ENCODE measurements at regions not wholly inside any gene's neighbourhood (a gene's known extent, or its start where the extent isn't known, plus 50 kb on each side); places are given as distances from the start of the nearest gene placed in this dataset.
"Not testable (repeated sequence)": the region's sequence is repeated elsewhere in the genome, so short reads cannot be mapped to it uniquely, and the experiment has no call there.

GRCh38 chr11:96878299-96879051 is 488.7 kb downstream of the JRKL start (continued):
- TF ChIP-seq HDAC6 (IDR thresholded peaks at IDR 0.05; ENCODE audit: unreplicated experiment) (no peak), JUNB (IDR thresholded peaks at IDR 0.05) (no peak), POLR2AphosphoS5 (IDR thresholded peaks at IDR 0.05; ENCODE audit: low read length) (no peak), NR2C1 (IDR thresholded peaks at IDR 0.05) (no peak), KLF5 (IDR thresholded peaks at IDR 0.05; ENCODE audit: partially characterized antibody) (no peak), ZZZ3 (IDR thresholded peaks at IDR 0.05; ENCODE audit: control insufficient read depth, insufficient read length, low read depth) (no peak), RFX5 (IDR thresholded peaks at IDR 0.05; ENCODE audit: low read depth, low read length) (no peak), RELB (IDR thresholded peaks at IDR 0.05; ENCODE audit: low read depth) (no peak), CBX5 (IDR thresholded peaks at IDR 0.05; ENCODE audit: low read depth) (no peak), CHD4 (IDR thresholded peaks at IDR 0.05) (no peak)

GRCh38 chr11:96882622-96883021 is 492.8 kb downstream of the JRKL start:
- CTCF ChIA-PET; in situ Hi-C loops (cut with MboI); H3K27me3 ChIP-seq (replicated peaks in 1 of 2; ENCODE audit: control insufficient read depth in 2 of 2, insufficient read depth in 2 of 2, low read length in 1 of 2); H3K79me2 ChIP-seq (ENCODE audit: control insufficient read depth, insufficient read depth, low read length); H3K9ac ChIP-seq (ENCODE audit: control insufficient read depth, insufficient read depth, low read length); H3K4me2 ChIP-seq (ENCODE audit: control insufficient read depth, insufficient read depth); H2AFZ ChIP-seq (ENCODE audit: control insufficient read depth, low read depth, low read length); H3K36me3 ChIP-seq (ENCODE audit: control insufficient read depth in 2 of 2, insufficient read depth in 2 of 2, low read length in 1 of 2); DNase-seq (ENCODE audit: low read depth, low spot score); RAD21 ChIA-PET (ENCODE audit: unreplicated experiment); H4K20me1 ChIP-seq (ENCODE audit: control insufficient read depth, insufficient read depth); SMC1A ChIA-PET (ENCODE audit: uncharacterized antibody, unreplicated experiment); ATAC-seq; BruUV-seq (replicated peaks); H3K27ac ChIP-seq (ENCODE audit: control insufficient read depth, insufficient read depth); H3K4me3 ChIP-seq; H3K4me1 ChIP-seq (ENCODE audit: control insufficient read depth, insufficient read depth, low read length); intact Hi-C loops (cut with micrococcal nuclease; ENCODE audit: unreplicated experiment); POLR2A ChIA-PET; H3K9me3 ChIP-seq (replicated peaks; ENCODE audit: control insufficient read depth, insufficient read depth, low read length); FAIRE-seq: not testable (repeated sequence)
- 23% methylated on average over 2 of the region's 2 CpGs for WGBS (ENCODE audit: insufficient coverage, insufficient replicate concordance, low lambda C conversion rate, missing lambda C conversion rate)

All from GM12878 (cell line).